Keratinocyte (primary cell): ENCODE measurements at regions not wholly inside any gene's neighbourhood (a gene's known extent, or its start where the extent isn't known, plus 50 kb on each side); places are given as distances from the start of the nearest gene placed in this dataset.

Source experiments
- EZH2 ChIP-seq: IDR thresholded peaks from one replicate; pipeline ENCODE4 v1.6.1; 2012; ENCODE audit warnings: inconsistent platforms, mild to moderate bottlenecking, low read length, moderate library complexity
- TF ChIP-seq, protein P1 (sequence below), 3 experiments: IDR thresholded peaks in 1 of 3; conservative IDR thresholded peaks in 1 of 3; optimal IDR thresholded peaks in 1 of 3; 2 replicates in 2 of 3; 3 replicates in 1 of 3; pipeline versions ENCODE3 to v1.5.1; 2011; ENCODE audit warnings: low read length in 3 of 3, mild to moderate bottlenecking in 3 of 3, moderate library complexity in 2 of 3, control low read depth in 1 of 3, inconsistent platforms in 1 of 3; ENCODE audit not compliant: insufficient read depth in 2 of 3; ENCODE audit errors: extremely low read depth in 1 of 3

DNA sequence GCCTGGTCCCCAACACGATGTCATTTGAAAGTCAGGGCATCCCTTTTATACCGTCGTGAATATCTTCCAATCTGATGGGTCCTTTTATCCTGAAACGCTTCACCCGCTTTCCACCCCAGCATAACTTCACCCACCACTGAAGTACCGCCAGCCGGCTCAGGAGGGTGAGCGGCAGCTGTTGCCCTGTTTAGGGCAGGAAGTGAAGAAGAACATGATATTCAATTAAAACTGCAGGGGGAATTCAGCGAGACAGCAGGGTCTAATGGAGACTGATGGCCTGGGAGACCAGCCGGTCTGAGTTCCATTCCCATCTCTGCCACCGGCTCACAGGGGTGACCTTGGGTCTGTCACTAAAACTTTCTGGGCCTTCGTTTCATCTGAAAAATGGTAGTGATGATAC is 68.2 kb upstream of the EGFLAM start:
- TF ChIP-seq, protein P1, sequence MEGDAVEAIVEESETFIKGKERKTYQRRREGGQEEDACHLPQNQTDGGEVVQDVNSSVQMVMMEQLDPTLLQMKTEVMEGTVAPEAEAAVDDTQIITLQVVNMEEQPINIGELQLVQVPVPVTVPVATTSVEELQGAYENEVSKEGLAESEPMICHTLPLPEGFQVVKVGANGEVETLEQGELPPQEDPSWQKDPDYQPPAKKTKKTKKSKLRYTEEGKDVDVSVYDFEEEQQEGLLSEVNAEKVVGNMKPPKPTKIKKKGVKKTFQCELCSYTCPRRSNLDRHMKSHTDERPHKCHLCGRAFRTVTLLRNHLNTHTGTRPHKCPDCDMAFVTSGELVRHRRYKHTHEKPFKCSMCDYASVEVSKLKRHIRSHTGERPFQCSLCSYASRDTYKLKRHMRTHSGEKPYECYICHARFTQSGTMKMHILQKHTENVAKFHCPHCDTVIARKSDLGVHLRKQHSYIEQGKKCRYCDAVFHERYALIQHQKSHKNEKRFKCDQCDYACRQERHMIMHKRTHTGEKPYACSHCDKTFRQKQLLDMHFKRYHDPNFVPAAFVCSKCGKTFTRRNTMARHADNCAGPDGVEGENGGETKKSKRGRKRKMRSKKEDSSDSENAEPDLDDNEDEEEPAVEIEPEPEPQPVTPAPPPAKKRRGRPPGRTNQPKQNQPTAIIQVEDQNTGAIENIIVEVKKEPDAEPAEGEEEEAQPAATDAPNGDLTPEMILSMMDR (optimal IDR thresholded peaks at IDR 0.05 in 1 of 3, IDR thresholded peaks at IDR 0.05 in 1 of 3, conservative IDR thresholded peaks at IDR 0.05 in 1 of 3; ENCODE audit: extremely low read depth in 1 of 3, insufficient read depth in 2 of 3, low read length in 3 of 3) = no peak
- TF ChIP-seq EZH2 = no peak
